Heart right ventricle (tissue), 16 donors: ENCODE measurements at regions not wholly inside any gene's neighbourhood (a gene's known extent, or its start where the extent isn't known, plus 50 kb on each side); places are given as distances from the start of the nearest gene placed in this dataset.

Source experiments
- ATAC-seq, 8 donors: fragments of 200-7000 bp; cut with Tn5 transposase; one replicate each; pipeline ENCODE4 v1.9.1; 2020; ENCODE audit warnings: mild to moderate bottlenecking in 8 of 8, moderate library complexity in 8 of 8, moderate number of reproducible peaks in 1 of 8
- DNase-seq, 2 donors: peaks; one replicate each; pipeline ENCODE4 v3.0.0-alpha.2; 2020
- H3K27ac ChIP-seq, 10 donors: fragments of 200-600 bp; sonication (generic) in 2 of 10; one replicate each; pipeline versions ENCODE4 v1.5.0 to v1.8.0; 2020 to 2022; ENCODE audit warnings: mild to moderate bottlenecking in 3 of 10
- H3K27me3 ChIP-seq, 7 donors: fragments of 200-600 bp; one replicate each; pipeline ENCODE4 v1.8.0; 2021 to 2022; ENCODE audit warnings: mild to moderate bottlenecking in 2 of 7
- H3K36me3 ChIP-seq, 9 donors: fragments of 200-600 bp; sonication (generic) in 1 of 9; one replicate each; pipeline versions ENCODE4 v1.5.0 to v1.8.0; 2020 to 2022; ENCODE audit warnings: mild to moderate bottlenecking in 2 of 9
- H3K4me1 ChIP-seq, 9 donors: fragments of 200-600 bp; sonication (generic) in 1 of 9; one replicate each; pipeline versions ENCODE4 v1.5.0 to v1.8.0; 2020 to 2022; ENCODE audit warnings: mild to moderate bottlenecking in 4 of 9
- H3K4me3 ChIP-seq, 10 donors: fragments of 200-600 bp; sonication (generic) in 2 of 10; one replicate each; pipeline versions ENCODE4 v1.5.0 to v1.8.0; 2020 to 2022; ENCODE audit warnings: mild to moderate bottlenecking in 7 of 10, moderate library complexity in 2 of 10
- H3K9me3 ChIP-seq, 11 donors: fragments of 200-600 bp in 10 of 11; sonication (generic) in 2 of 11; one replicate each; pipeline versions ENCODE4 v1.5.0 to v1.8.0; 2013 to 2022; ENCODE audit warnings: mild to moderate bottlenecking in 2 of 11, control low read depth in 1 of 11, moderate library complexity in 1 of 11
- WGBS, 2 donors: extraction: QIAGEN DNeasy Blood & Tissue Kit; methylation state at CpG; one replicate each; pipeline ENCODE4 v1.1.7; 2013; ENCODE audit warnings: inconsistent platforms in 1 of 2; 5-methylcytosine and 5-hydroxymethylcytosine counted together
- intact Hi-C, 10 donors: fragments of 100-400 bp; cut with DNase I; formaldehyde crosslinking; loops; one replicate each; pipeline versions ENCODE4 v1.11.1 to v1.14.2; 2022
- TF ChIP-seq, protein P1 (sequence below), 9 donors: fragments of 200-600 bp; sonication (generic) in 2 of 9; IDR thresholded peaks; one replicate each; pipeline versions ENCODE4 v1.5.0 to v1.8.0; 2021 to 2022; ENCODE audit warnings: antibody characterized with exemption in 9 of 9, mild to moderate bottlenecking in 5 of 9, moderate library complexity in 1 of 9
- donor health status: Arrhythmogenic right ventricular cardiomyopathy.
- donor health status: ischemic (EF 13 %, LVEDD 7.1; RV severe dilation, severe dysfunction).
- donor health status: healthy with polysubstance abuse.
- donor health status: DM: no; HTN: yes; CAD: no.
- donor health status: DM: no; HTN: no; CAD: no.
- donor health status: ischemic (EF 25% LVEDD 6.9; RV normal size, moderate dysfunction).
- donor health status: ischemic (EF 25% LVEDD 5.7; RV mildly dilated, moderate dysfunction).
- donor health status: healthy.
- donor health status: DM: yes; HTN: yes; CAD: no.
- donor health status: Ischemic cardiomyopathy.
- donor health status: ischemic (EF 35%, LVEDD 5.7; RV mildly dilated, moderate dysfunction).
- donor health status: nonischemic (EF 11% LVEDD 7.7; RV severe dilation, severe dysfunction).
- donor health status: DM: yes; HTN: yes; CAD: no.
- donor health status: PGD.
- donor health status: ischemic (EF 29% LVEDD 5.4; RV normal size, mild dysfunction).
- donor health status: nonischemic (EF 23%, LVEDD 6.1; RV moderate dilation, normal function).

- Histone ChIP-seq H3K9me3 (no peaks in the 10 kb centered on the region), H3K36me3 (no peaks in the 10 kb centered on the region), H3K4me1 (no peaks in the 10 kb centered on the region), H3K4me3 (no peak overlapping the region), H3K27me3 (no peaks in the 10 kb centered on the region), H3K27ac (no peak overlapping the region)
- DNase-seq (no peak), ATAC-seq (no peak)
- TF ChIP-seq, protein P1, sequence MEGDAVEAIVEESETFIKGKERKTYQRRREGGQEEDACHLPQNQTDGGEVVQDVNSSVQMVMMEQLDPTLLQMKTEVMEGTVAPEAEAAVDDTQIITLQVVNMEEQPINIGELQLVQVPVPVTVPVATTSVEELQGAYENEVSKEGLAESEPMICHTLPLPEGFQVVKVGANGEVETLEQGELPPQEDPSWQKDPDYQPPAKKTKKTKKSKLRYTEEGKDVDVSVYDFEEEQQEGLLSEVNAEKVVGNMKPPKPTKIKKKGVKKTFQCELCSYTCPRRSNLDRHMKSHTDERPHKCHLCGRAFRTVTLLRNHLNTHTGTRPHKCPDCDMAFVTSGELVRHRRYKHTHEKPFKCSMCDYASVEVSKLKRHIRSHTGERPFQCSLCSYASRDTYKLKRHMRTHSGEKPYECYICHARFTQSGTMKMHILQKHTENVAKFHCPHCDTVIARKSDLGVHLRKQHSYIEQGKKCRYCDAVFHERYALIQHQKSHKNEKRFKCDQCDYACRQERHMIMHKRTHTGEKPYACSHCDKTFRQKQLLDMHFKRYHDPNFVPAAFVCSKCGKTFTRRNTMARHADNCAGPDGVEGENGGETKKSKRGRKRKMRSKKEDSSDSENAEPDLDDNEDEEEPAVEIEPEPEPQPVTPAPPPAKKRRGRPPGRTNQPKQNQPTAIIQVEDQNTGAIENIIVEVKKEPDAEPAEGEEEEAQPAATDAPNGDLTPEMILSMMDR (IDR thresholded peaks at IDR 0.05) = no peak
- intact Hi-C loops = no loop called here
- WGBS, 2 donors = 91 to 92% methylated on average over 40 of the region's 40 CpGs
Measured at GRCh38 chr22:48744967-48745841, 1082.5 kb downstream of the BRD1 start.

DNA sequence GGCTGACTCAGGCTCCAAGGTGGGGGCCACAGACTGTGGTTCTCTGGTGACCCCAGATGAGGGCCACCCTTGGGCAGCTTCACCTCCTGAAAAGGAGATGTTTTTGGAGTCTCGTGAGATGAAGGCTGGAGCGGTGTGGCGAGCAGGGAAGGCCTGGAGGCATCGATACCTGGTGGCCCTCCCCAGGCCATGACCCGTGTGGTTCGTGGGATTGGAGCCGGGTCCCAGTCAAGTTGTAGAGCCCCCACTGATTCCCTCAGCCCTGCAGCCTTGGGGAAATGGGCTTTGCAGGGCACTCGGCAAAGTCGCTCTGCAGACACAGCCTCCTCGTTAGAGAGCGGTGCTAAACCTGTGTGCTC, 1083.4 kb downstream of the BRD1 start:
- Histone ChIP-seq H3K27ac (no peak overlapping the region), H3K27me3 (no peaks in the 10 kb centered on the region), H3K9me3 (no peaks in the 10 kb centered on the region), H3K36me3 (no peaks in the 10 kb centered on the region), H3K4me1 (no peaks in the 10 kb centered on the region), H3K4me3 (no peak overlapping the region)
- intact Hi-C loops = no loop called here
- TF ChIP-seq, protein P1 (IDR thresholded peaks at IDR 0.05) = no peak
- ATAC-seq = no peak
- DNase-seq = no peak
- WGBS, 2 donors = 90 to 93% methylated on average over 11 of the region's 11 CpGs

- no peak for DNase-seq
- Histone ChIP-seq H3K9me3 (no peaks in the 10 kb centered on the region), H3K27me3 (no peaks in the 10 kb centered on the region), H3K4me1 (no peaks in the 10 kb centered on the region), H3K36me3 (no peaks in the 10 kb centered on the region), H3K27ac (no peak overlapping the region), H3K4me3 (no peak overlapping the region)
- intact Hi-C loops = no loop called here
- TF ChIP-seq, protein P1 (IDR thresholded peaks at IDR 0.05) = no peak
- no peak for ATAC-seq
- 86 to 87% methylated on average over 32 of the region's 32 CpGs for WGBS, 2 donors
Measured at GRCh38 chr22:48743601-48744282, 1083.9 kb downstream of the BRD1 start.

DNA sequence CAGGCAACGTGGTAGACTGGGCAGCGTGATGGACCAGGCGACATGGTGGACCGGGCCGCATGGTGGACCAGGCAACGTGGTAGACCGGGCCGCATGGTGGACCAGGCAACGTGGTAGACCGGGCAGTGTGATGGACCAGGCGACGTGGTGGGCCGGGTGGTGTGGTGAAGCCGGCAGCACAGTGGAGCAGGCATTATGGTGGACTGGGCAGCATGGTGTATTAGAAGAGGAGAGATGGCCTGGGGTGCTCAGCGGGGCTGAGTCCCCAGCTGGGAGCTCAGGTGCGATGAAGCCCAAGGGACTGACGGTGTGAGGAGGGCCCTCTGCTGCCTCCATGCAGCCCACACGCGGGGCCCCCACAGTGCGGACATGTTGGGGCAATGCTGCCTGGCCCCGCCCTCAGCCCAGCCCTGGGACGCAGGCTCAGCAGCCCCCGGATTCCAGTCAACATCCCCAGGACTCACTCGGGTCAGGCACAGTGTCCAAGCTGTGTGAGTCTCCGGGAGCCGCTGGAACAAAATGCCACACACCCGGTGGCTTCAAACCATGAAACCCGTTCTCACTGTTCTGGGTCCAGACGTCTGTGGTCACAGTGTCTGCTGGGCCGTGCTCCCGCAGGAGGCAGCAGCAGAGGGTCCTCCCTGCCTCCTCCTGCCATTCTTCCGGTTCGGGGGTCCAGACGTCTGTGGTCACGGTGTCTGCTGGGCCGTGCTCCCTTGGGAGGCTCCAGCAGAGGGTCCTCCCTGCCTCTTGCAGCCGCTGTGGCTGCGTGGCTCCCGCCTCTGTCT, 1084.9 kb downstream of the BRD1 start:
- intact Hi-C loops = no loop called here
- no peaks in the 10 kb centered on the region for H3K4me1 ChIP-seq
- TF ChIP-seq, protein P1 (IDR thresholded peaks at IDR 0.05) = no peak
- ATAC-seq = no peak
- WGBS, 2 donors = 89 to 92% methylated on average over 39 of the region's 39 CpGs
- no peaks in the 10 kb centered on the region for H3K27me3 ChIP-seq
- no peaks in the 10 kb centered on the region for H3K36me3 ChIP-seq
- H3K9me3 ChIP-seq = no peaks in the 10 kb centered on the region
- DNase-seq = no peak
- H3K27ac ChIP-seq = no peak overlapping the region
- no peak overlapping the region for H3K4me3 ChIP-seq
